ENCODE measurements at regions not wholly inside any gene's neighbourhood (a gene's known extent, or its start where the extent isn't known, plus 50 kb on each side); places are given as distances from the start of the nearest gene placed in this dataset.

DNA sequence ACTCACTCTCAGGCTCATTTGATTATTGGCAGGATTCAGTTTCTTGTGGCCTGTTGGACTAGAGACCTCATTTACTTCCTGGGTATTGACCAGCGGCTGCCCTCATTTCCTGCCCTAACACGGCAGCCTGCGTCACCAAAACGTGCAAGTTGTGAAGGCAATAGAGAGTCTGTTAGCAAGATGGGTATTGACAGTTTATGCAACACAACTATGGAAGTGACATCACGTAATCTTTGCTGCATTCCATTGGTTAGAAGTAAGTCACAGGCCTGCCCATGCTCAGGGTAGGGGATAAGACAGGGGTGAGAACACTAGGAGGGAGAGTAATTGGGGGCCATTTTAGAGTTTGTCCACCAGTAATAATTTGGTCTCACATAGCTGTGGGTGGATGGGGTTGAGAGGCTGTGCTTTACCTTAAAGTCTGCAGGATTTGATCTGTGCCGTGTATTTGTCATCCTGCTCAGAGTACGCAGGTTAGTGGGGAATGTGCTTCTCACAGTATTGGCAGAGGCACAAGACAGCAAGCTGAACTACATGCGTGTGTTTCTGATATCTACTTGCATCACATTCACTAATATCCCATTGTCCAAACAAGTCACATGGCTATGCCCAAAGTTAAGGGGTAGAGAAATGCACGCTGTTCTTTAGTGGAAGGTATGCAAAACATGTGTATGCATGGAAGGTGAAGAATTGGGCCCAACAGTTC, 83.3 kb downstream of the EDEM1 start:
- no peak overlapping the region for H3K9ac ChIP-seq (ENCODE audit: low read depth in 1 of 2, low read length in 2 of 2)
- H3K9me3 ChIP-seq (ENCODE audit: control insufficient read depth in 2 of 2, low read length in 2 of 2) = no peaks in the 10 kb centered on the region
- H3K27ac ChIP-seq (ENCODE audit: low read depth in 2 of 2, low read length in 2 of 2) = no peak overlapping the region
- H3K27me3 ChIP-seq (ENCODE audit: control insufficient read depth in 2 of 2, insufficient read depth in 2 of 2, low read length in 2 of 2) = no peaks in the 10 kb centered on the region
- H3K4me3 ChIP-seq (ENCODE audit: low read length in 2 of 2) = no peak overlapping the region
- no peaks in the 10 kb centered on the region for H3K4me1 ChIP-seq (ENCODE audit: control insufficient read depth in 2 of 2, insufficient read depth in 2 of 2, low read length in 2 of 2)
- H3K36me3 ChIP-seq (ENCODE audit: control insufficient read depth in 2 of 2, insufficient read depth in 2 of 2, low read length in 2 of 2) = no peaks in the 10 kb centered on the region

DNA sequence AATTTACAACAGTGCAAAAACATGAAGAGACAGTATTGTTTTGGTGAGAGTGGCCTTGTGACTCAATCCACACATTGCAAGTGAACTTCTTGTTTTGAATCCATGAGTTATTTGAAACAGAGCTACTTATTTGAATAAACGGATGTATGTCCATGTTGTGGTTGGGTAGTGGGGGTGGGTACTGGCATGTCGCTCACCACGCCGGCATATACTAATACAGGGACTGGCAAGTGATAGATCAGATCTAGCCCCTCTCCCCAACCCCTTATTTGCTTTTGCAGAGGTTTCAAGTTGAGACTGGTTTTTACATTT, 83.8 kb downstream of the EDEM1 start:
- Histone ChIP-seq H3K9me3 (ENCODE audit: control insufficient read depth in 2 of 2, low read length in 2 of 2) (no peaks in the 10 kb centered on the region), H3K27me3 (ENCODE audit: control insufficient read depth in 2 of 2, insufficient read depth in 2 of 2, low read length in 2 of 2) (no peaks in the 10 kb centered on the region), H3K4me1 (ENCODE audit: control insufficient read depth in 2 of 2, insufficient read depth in 2 of 2, low read length in 2 of 2) (no peaks in the 10 kb centered on the region), H3K9ac (ENCODE audit: low read depth in 1 of 2, low read length in 2 of 2) (no peak overlapping the region), H3K4me3 (ENCODE audit: low read length in 2 of 2) (no peak overlapping the region), H3K36me3 (ENCODE audit: control insufficient read depth in 2 of 2, insufficient read depth in 2 of 2, low read length in 2 of 2) (no peaks in the 10 kb centered on the region), H3K27ac (ENCODE audit: low read depth in 2 of 2, low read length in 2 of 2) (no peak overlapping the region)

DNA sequence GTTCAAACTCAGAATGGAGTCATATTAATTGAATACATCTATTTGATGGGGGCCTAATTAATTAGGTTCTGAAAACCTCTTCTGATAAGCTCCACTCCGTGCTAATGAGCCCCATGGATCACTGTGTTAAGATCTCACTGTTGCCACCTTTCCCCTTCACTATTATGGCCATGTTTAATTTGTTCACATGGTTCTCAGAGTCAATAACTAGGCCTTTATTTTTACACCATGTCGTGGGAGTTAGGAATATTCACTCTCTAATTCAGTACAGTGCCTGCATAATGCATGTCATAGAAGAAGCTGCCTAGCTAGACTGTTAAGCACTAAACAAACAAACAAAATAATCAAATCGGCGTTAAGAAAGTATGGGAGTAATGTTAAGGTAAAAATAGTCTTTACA, 84.9 kb downstream of the EDEM1 start:
- H3K9me3 ChIP-seq (ENCODE audit: control insufficient read depth in 2 of 2, low read length in 2 of 2) = no peaks in the 10 kb centered on the region
- H3K27me3 ChIP-seq (ENCODE audit: control insufficient read depth in 2 of 2, insufficient read depth in 2 of 2, low read length in 2 of 2) = no peaks in the 10 kb centered on the region
- H3K36me3 ChIP-seq (ENCODE audit: control insufficient read depth in 2 of 2, insufficient read depth in 2 of 2, low read length in 2 of 2) = no peaks in the 10 kb centered on the region
- H3K27ac ChIP-seq (ENCODE audit: low read depth in 2 of 2, low read length in 2 of 2) = no peak overlapping the region
- H3K9ac ChIP-seq (ENCODE audit: low read depth in 1 of 2, low read length in 2 of 2) = no peak overlapping the region
- no peaks in the 10 kb centered on the region for H3K4me1 ChIP-seq (ENCODE audit: control insufficient read depth in 2 of 2, insufficient read depth in 2 of 2, low read length in 2 of 2)
- no peak overlapping the region for H3K4me3 ChIP-seq (ENCODE audit: low read length in 2 of 2)

- Histone ChIP-seq H3K36me3 (ENCODE audit: control insufficient read depth in 2 of 2, insufficient read depth in 2 of 2, low read length in 2 of 2) (no peaks in the 10 kb centered on the region), H3K4me1 (ENCODE audit: control insufficient read depth in 2 of 2, insufficient read depth in 2 of 2, low read length in 2 of 2) (no peaks in the 10 kb centered on the region), H3K4me3 (ENCODE audit: low read length in 2 of 2) (no peak overlapping the region)
Observed at GRCh38 chr3:5274091-5274490, 86.6 kb downstream of the EDEM1 start.

GRCh38 chr3:5275529-5275928, 88.0 kb downstream of the EDEM1 start:
- Histone ChIP-seq H3K27ac (ENCODE audit: low read depth in 2 of 2, low read length in 2 of 2) (no peak overlapping the region), H3K4me3 (ENCODE audit: low read length in 2 of 2) (no peak overlapping the region), H3K4me1 (ENCODE audit: control insufficient read depth in 2 of 2, insufficient read depth in 2 of 2, low read length in 2 of 2) (no peaks in the 10 kb centered on the region), H3K9me3 (ENCODE audit: control insufficient read depth in 2 of 2, low read length in 2 of 2) (no peaks in the 10 kb centered on the region), H3K27me3 (ENCODE audit: control insufficient read depth in 2 of 2, insufficient read depth in 2 of 2, low read length in 2 of 2) (no peaks in the 10 kb centered on the region), H3K9ac (ENCODE audit: low read depth in 1 of 2, low read length in 2 of 2) (no peak overlapping the region), H3K36me3 (ENCODE audit: control insufficient read depth in 2 of 2, insufficient read depth in 2 of 2, low read length in 2 of 2) (no peaks in the 10 kb centered on the region)

More at GRCh38 chr3:5274091-5274490, 86.6 kb downstream of the EDEM1 start:
- Histone ChIP-seq H3K9me3 (ENCODE audit: control insufficient read depth in 2 of 2, low read length in 2 of 2) (no peaks in the 10 kb centered on the region), H3K27me3 (ENCODE audit: control insufficient read depth in 2 of 2, insufficient read depth in 2 of 2, low read length in 2 of 2) (no peaks in the 10 kb centered on the region), H3K27ac (ENCODE audit: low read depth in 2 of 2, low read length in 2 of 2) (no peak overlapping the region), H3K9ac (ENCODE audit: low read depth in 1 of 2, low read length in 2 of 2) (no peak overlapping the region)

GRCh38 chr3:5276934-5277333, 89.4 kb downstream of the EDEM1 start:
- no peaks in the 10 kb centered on the region for H3K4me1 ChIP-seq (ENCODE audit: control insufficient read depth in 2 of 2, insufficient read depth in 2 of 2, low read length in 2 of 2)
- H3K27ac ChIP-seq (ENCODE audit: low read depth in 2 of 2, low read length in 2 of 2) = no peak overlapping the region

GRCh38 chr3:5277612-5278236, 90.2 kb downstream of the EDEM1 start:
- Histone ChIP-seq H3K27me3 (ENCODE audit: control insufficient read depth in 2 of 2, insufficient read depth in 2 of 2, low read length in 2 of 2) (no peaks in the 10 kb centered on the region), H3K4me3 (ENCODE audit: low read length in 2 of 2) (no peak overlapping the region)

More at GRCh38 chr3:5276934-5277333, 89.4 kb downstream of the EDEM1 start:
- Histone ChIP-seq H3K9ac (ENCODE audit: low read depth in 1 of 2, low read length in 2 of 2) (no peak overlapping the region), H3K9me3 (ENCODE audit: control insufficient read depth in 2 of 2, low read length in 2 of 2) (peaks cover 0 to 2% of the 10 kb centered on the region in 2 donors), H3K27me3 (ENCODE audit: control insufficient read depth in 2 of 2, insufficient read depth in 2 of 2, low read length in 2 of 2) (no peaks in the 10 kb centered on the region), H3K36me3 (ENCODE audit: control insufficient read depth in 2 of 2, insufficient read depth in 2 of 2, low read length in 2 of 2) (no peaks in the 10 kb centered on the region), H3K4me3 (ENCODE audit: low read length in 2 of 2) (no peak overlapping the region)

GRCh38 chr3:5278666-5279065, 91.2 kb downstream of the EDEM1 start:
- no peak overlapping the region for H3K4me3 ChIP-seq (ENCODE audit: low read length in 2 of 2)
- H3K9me3 ChIP-seq (ENCODE audit: control insufficient read depth in 2 of 2, low read length in 2 of 2) = peaks cover 0 to 2% of the 10 kb centered on the region in 2 donors
- H3K9ac ChIP-seq (ENCODE audit: low read depth in 1 of 2, low read length in 2 of 2) = no peak overlapping the region
- no peaks in the 10 kb centered on the region for H3K27me3 ChIP-seq (ENCODE audit: control insufficient read depth in 2 of 2, insufficient read depth in 2 of 2, low read length in 2 of 2)
- H3K27ac ChIP-seq (ENCODE audit: low read depth in 2 of 2, low read length in 2 of 2) = no peak overlapping the region
- H3K36me3 ChIP-seq (ENCODE audit: control insufficient read depth in 2 of 2, insufficient read depth in 2 of 2, low read length in 2 of 2) = no peaks in the 10 kb centered on the region
- H3K4me1 ChIP-seq (ENCODE audit: control insufficient read depth in 2 of 2, insufficient read depth in 2 of 2, low read length in 2 of 2) = no peaks in the 10 kb centered on the region

More at GRCh38 chr3:5277612-5278236, 90.2 kb downstream of the EDEM1 start:
- Histone ChIP-seq H3K4me1 (ENCODE audit: control insufficient read depth in 2 of 2, insufficient read depth in 2 of 2, low read length in 2 of 2) (no peaks in the 10 kb centered on the region), H3K36me3 (ENCODE audit: control insufficient read depth in 2 of 2, insufficient read depth in 2 of 2, low read length in 2 of 2) (no peaks in the 10 kb centered on the region), H3K9ac (ENCODE audit: low read depth in 1 of 2, low read length in 2 of 2) (no peak overlapping the region), H3K27ac (ENCODE audit: low read depth in 2 of 2, low read length in 2 of 2) (no peak overlapping the region), H3K9me3 (ENCODE audit: control insufficient read depth in 2 of 2, low read length in 2 of 2) (peaks cover 0 to 2% of the 10 kb centered on the region in 2 donors)

DNA sequence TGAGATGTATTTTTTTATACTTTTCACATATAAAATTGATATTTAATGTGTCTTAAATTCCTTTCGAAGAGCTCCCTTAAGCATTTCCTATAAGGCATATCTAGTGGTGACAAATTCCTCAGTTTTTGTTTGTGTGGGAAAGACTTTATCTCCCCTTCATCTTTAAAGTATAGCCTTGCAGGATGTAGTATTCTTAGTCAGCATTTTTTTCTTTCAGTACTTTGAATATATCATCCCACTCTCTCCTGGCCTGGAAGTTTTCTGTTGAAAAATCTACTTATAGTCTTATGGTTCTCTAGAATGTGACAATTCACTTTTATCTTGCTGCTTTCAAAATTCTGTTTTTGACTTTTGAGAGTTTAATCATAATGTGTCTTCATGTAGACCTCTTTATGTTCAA, 95.2 kb downstream of the EDEM1 start:
- no peaks in the 10 kb centered on the region for H3K36me3 ChIP-seq (ENCODE audit: control insufficient read depth in 2 of 2, insufficient read depth in 2 of 2, low read length in 2 of 2)
- no peak overlapping the region for H3K4me3 ChIP-seq (ENCODE audit: low read length in 2 of 2)
- H3K27me3 ChIP-seq (ENCODE audit: control insufficient read depth in 2 of 2, insufficient read depth in 2 of 2, low read length in 2 of 2) = no peaks in the 10 kb centered on the region
- no peaks in the 10 kb centered on the region for H3K4me1 ChIP-seq (ENCODE audit: control insufficient read depth in 2 of 2, insufficient read depth in 2 of 2, low read length in 2 of 2)
- H3K9ac ChIP-seq (ENCODE audit: low read depth in 1 of 2, low read length in 2 of 2) = no peak overlapping the region
- peaks cover 0 to 2% of the 10 kb centered on the region in 2 donors for H3K9me3 ChIP-seq (ENCODE audit: control insufficient read depth in 2 of 2, low read length in 2 of 2)
- H3K27ac ChIP-seq (ENCODE audit: low read depth in 2 of 2, low read length in 2 of 2) = no peak overlapping the region

- no peak overlapping the region for H3K9ac ChIP-seq (ENCODE audit: low read depth in 1 of 2, low read length in 2 of 2)
- no peak overlapping the region for H3K27ac ChIP-seq (ENCODE audit: low read depth in 2 of 2, low read length in 2 of 2)
- no peak overlapping the region for H3K4me3 ChIP-seq (ENCODE audit: low read length in 2 of 2)
- peaks cover 0 to 2% of the 10 kb centered on the region in 2 donors for H3K9me3 ChIP-seq (ENCODE audit: control insufficient read depth in 2 of 2, low read length in 2 of 2)
- no peaks in the 10 kb centered on the region for H3K4me1 ChIP-seq (ENCODE audit: control insufficient read depth in 2 of 2, insufficient read depth in 2 of 2, low read length in 2 of 2)
- H3K36me3 ChIP-seq (ENCODE audit: control insufficient read depth in 2 of 2, insufficient read depth in 2 of 2, low read length in 2 of 2) = no peaks in the 10 kb centered on the region
- H3K27me3 ChIP-seq (ENCODE audit: control insufficient read depth in 2 of 2, insufficient read depth in 2 of 2, low read length in 2 of 2) = no peaks in the 10 kb centered on the region
Observed at GRCh38 chr3:5285439-5285838, 97.9 kb downstream of the EDEM1 start.

Measured in mucosa of rectum (tissue), 2 donors.